Gastroesophageal sphincter (tissue), 4 donors: ENCODE measurements at regions not wholly inside any gene's neighbourhood (a gene's known extent, or its start where the extent isn't known, plus 50 kb on each side); places are given as distances from the start of the nearest gene placed in this dataset.

Experiments used
- ATAC-seq: fragments of 150-250 bp; one replicate; pipeline ENCODE4 v1.9.1; 2016; ENCODE audit warnings: mild to moderate bottlenecking, moderate library complexity
- H3K27ac ChIP-seq, 4 donors: fragments of 200-600 bp; sonication (generic) in 3 of 4; 1 replicate in 3 of 4; 2 replicates in 1 of 4; pipeline ENCODE4 v1.5.1; 2016 to 2019
- H3K27me3 ChIP-seq: fragments of 200-600 bp; sonication (generic); one replicate; pipeline ENCODE4 v1.5.1; 2019
- H3K36me3 ChIP-seq, 2 donors: fragments of 200-600 bp; sonication (generic); one replicate each; pipeline ENCODE4 v1.5.1; 2019; ENCODE audit warnings: control low read depth in 1 of 2
- H3K4me1 ChIP-seq, 3 donors: fragments of 200-600 bp; sonication (generic); 1 replicate in 2 of 3; 2 replicates in 1 of 3; pipeline ENCODE4 v1.5.1; 2016 to 2019; ENCODE audit warnings: control low read depth in 2 of 3
- H3K4me3 ChIP-seq, 2 donors: fragments of 200-600 bp; sonication (generic); one replicate each; pipeline ENCODE4 v1.5.1; 2019; ENCODE audit warnings: mild to moderate bottlenecking in 1 of 2, moderate library complexity in 1 of 2
- H3K9me3 ChIP-seq, 3 donors: fragments of 200-600 bp; sonication (generic); one replicate each; pipeline ENCODE4 v1.5.1; 2017 to 2019; ENCODE audit warnings: control low read depth in 2 of 3
- EP300 ChIP-seq: sonication (generic); formaldehyde crosslinking; IDR thresholded peaks from one replicate; pipeline ENCODE4 v1.6.1; 2017; ENCODE audit warnings: antibody characterized with exemption, mild to moderate bottlenecking
- POLR2A ChIP-seq, 2 donors: fragments of 450-650 bp; IDR thresholded peaks; one replicate each; pipeline ENCODE4 v1.6.1; 2017; ENCODE audit warnings: antibody characterized with exemption in 2 of 2, mild to moderate bottlenecking in 2 of 2, moderate library complexity in 1 of 2
- POLR2AphosphoS5 ChIP-seq: sonication (generic); formaldehyde crosslinking; IDR thresholded peaks from one replicate; pipeline ENCODE4 v1.6.1; 2017; ENCODE audit warnings: antibody characterized with exemption
- WGBS, 2 donors: methylation state at CpG; one replicate each; pipeline ENCODE4 v1.1.5; 2018; ENCODE audit warnings: low coverage in 1 of 2; 5-methylcytosine and 5-hydroxymethylcytosine counted together
- TF ChIP-seq, protein P1 (sequence below), 4 experiments: fragments of 200-600 bp in 2 of 4; fragments of 450-650 bp in 2 of 4; sonication (generic) in 1 of 4; IDR thresholded peaks; one replicate each; pipeline ENCODE4 v1.5.1; 2017 to 2019; ENCODE audit warnings: antibody characterized with exemption in 4 of 4, mild to moderate bottlenecking in 2 of 4, moderate library complexity in 2 of 4

- Histone ChIP-seq H3K4me1 (no peaks in the 10 kb centered on the region), H3K9me3 (peaks cover 0 to 20% (median 0%) of the 10 kb centered on the region in 3 donors), H3K4me3 (no peak overlapping the region), H3K27ac (no peak overlapping the region), H3K36me3 (no peaks in the 10 kb centered on the region), H3K27me3 (no peaks in the 10 kb centered on the region)
- 71 to 100% methylated on average over 1 to 2 of the region's 2 CpGs for WGBS, 2 donors
- no peak for ATAC-seq
- TF ChIP-seq, protein P1, sequence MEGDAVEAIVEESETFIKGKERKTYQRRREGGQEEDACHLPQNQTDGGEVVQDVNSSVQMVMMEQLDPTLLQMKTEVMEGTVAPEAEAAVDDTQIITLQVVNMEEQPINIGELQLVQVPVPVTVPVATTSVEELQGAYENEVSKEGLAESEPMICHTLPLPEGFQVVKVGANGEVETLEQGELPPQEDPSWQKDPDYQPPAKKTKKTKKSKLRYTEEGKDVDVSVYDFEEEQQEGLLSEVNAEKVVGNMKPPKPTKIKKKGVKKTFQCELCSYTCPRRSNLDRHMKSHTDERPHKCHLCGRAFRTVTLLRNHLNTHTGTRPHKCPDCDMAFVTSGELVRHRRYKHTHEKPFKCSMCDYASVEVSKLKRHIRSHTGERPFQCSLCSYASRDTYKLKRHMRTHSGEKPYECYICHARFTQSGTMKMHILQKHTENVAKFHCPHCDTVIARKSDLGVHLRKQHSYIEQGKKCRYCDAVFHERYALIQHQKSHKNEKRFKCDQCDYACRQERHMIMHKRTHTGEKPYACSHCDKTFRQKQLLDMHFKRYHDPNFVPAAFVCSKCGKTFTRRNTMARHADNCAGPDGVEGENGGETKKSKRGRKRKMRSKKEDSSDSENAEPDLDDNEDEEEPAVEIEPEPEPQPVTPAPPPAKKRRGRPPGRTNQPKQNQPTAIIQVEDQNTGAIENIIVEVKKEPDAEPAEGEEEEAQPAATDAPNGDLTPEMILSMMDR (IDR thresholded peaks at IDR 0.05): no peak
- TF ChIP-seq POLR2AphosphoS5 (no peak), POLR2A (IDR thresholded peaks at IDR 0.05) (no peak), EP300 (no peak)
Measured at GRCh38 chr6:69494595-69494994, 302.2 kb downstream of the LMBRD1 start.

DNA sequence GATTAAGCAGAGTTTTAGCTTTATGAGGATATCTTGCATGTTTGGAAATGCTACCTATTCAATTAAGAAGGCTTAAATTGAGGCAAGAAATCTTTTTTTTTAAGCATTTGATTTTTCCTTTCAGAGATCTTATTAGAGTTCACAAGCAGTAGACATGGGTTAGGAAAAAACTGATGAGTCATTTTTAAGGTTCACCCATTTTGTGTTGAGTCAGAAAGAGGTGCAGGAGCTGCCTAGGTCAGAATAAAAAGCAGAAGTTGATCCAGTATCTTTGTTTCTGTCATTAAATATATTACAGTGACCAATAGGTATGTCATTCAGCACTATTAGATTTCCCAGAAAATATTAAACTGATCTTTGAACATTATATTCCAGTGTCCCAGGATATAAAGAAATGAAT, 306.8 kb downstream of the LMBRD1 start:
- no peak for ATAC-seq
- TF ChIP-seq EP300 (no peak), POLR2AphosphoS5 (no peak), POLR2A (IDR thresholded peaks at IDR 0.05) (no peak)
- TF ChIP-seq, protein P1 (IDR thresholded peaks at IDR 0.05): no peak
- no peaks in the 10 kb centered on the region for H3K36me3 ChIP-seq
- no peak overlapping the region for H3K4me3 ChIP-seq
- no peaks in the 10 kb centered on the region for H3K4me1 ChIP-seq
- no peaks in the 10 kb centered on the region for H3K27me3 ChIP-seq
- H3K27ac ChIP-seq: no peak overlapping the region
- peaks cover 0 to 24% (median 0%) of the 10 kb centered on the region in 3 donors for H3K9me3 ChIP-seq

- Histone ChIP-seq H3K27me3 (no peaks in the 10 kb centered on the region), H3K9me3 (peaks cover 0 to 4% (median 0%) of the 10 kb centered on the region in 3 donors), H3K4me3 (no peak overlapping the region), H3K4me1 (no peaks in the 10 kb centered on the region), H3K27ac (no peak overlapping the region), H3K36me3 (no peaks in the 10 kb centered on the region)
- TF ChIP-seq POLR2A (IDR thresholded peaks at IDR 0.05) (no peak), POLR2AphosphoS5 (no peak), EP300 (no peak)
- TF ChIP-seq, protein P1 (IDR thresholded peaks at IDR 0.05): no peak
- no peak for ATAC-seq
Measured at GRCh38 chr6:69487688-69488087, 309.1 kb downstream of the LMBRD1 start.

DNA sequence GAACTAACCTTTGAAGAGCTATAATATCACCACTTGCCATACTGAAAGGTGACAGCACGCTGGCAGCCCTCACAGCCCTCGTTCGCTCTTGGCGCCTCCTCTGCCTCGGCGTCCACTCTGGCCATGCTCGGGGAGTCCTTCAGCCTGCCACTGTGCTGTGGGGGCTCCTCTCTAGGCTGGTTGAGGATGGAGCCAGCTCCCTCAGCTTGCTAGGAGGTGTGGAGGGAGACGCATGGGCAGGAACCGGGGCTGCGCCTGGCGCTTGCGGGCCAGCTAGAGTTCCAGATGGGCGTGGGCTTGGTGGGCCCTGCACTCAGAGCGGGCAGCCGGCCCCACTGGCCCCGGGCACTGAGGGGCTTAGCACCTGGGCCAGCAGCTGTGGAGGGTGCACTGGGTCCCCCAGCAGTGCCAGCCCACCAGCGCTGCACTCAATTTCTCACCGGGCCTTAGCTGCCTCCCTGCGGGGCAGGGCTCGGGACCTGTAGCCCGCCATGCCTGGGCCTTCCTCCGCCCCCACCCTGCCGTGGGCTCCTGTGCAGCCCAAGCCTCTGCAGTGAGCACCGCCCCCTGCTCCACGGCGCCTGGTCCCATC, 329.7 kb downstream of the LMBRD1 start:
- H3K36me3 ChIP-seq: no peaks in the 10 kb centered on the region
- TF ChIP-seq POLR2AphosphoS5 (no peak), EP300 (no peak), POLR2A (IDR thresholded peaks at IDR 0.05) (no peak)
- TF ChIP-seq, protein P1 (IDR thresholded peaks at IDR 0.05): no peak
- no peaks in the 10 kb centered on the region for H3K9me3 ChIP-seq
- H3K4me1 ChIP-seq: no peaks in the 10 kb centered on the region
- H3K27ac ChIP-seq: no peak overlapping the region
- peak; percentile 31 for ATAC-seq
- no peaks in the 10 kb centered on the region for H3K27me3 ChIP-seq
- 97% methylated on average over 5 of the region's 26 CpGs; no CpG with 5 or more reads in 1 of the 2 donors for WGBS, 2 donors
- H3K4me3 ChIP-seq: no peak overlapping the region

DNA sequence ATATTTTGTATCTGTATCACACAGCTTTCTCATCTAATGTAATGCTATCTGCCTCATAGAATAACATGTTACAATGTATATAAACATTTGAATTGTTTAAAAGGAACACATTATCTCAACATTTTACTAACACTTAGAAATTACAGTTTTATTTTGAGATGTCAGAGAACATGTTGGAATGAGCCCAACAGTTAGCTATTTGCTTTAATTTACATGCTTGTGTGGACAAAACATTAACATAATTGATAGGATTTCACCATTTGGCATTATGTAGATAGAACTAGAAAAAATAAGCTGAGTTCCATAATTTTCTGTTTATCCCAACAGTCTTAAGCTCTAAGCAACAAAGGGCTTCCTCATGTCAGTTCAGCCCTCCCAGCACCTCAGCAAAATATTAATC, 330.9 kb downstream of the LMBRD1 start:
- H3K27ac ChIP-seq: no peak overlapping the region
- TF ChIP-seq POLR2AphosphoS5 (no peak), POLR2A (IDR thresholded peaks at IDR 0.05) (no peak), EP300 (no peak)
- TF ChIP-seq, protein P1 (IDR thresholded peaks at IDR 0.05): no peak
- no peak for ATAC-seq
- H3K4me1 ChIP-seq: no peaks in the 10 kb centered on the region
- no peak overlapping the region for H3K4me3 ChIP-seq
- no peaks in the 10 kb centered on the region for H3K27me3 ChIP-seq
- H3K9me3 ChIP-seq: no peaks in the 10 kb centered on the region
- H3K36me3 ChIP-seq: no peaks in the 10 kb centered on the region
